ENCODE measurements at regions not wholly inside any gene's neighbourhood (a gene's known extent, or its start where the extent isn't known, plus 50 kb on each side); places are given as distances from the start of the nearest gene placed in this dataset.

- in situ Hi-C loops (cut with HindIII; ENCODE audit: low pct_unique_long_range_greater_than_20kb, low sequenced_read_pairs) (no loop called here), intact Hi-C loops (cut with micrococcal nuclease; ENCODE audit: unreplicated experiment) (no loop called here)
- Histone ChIP-seq H3K27me3 (ENCODE audit: control insufficient read depth, insufficient read depth, low read length) (no peaks in the 10 kb centered on the region), H3K4me3 (ENCODE audit: low read depth in 2 of 2, low read length in 2 of 2) (no peak overlapping the region), H3K4me1 (ENCODE audit: control insufficient read depth, insufficient read depth, low read length) (no peaks in the 10 kb centered on the region), H3K9me3 (ENCODE audit: control insufficient read depth, insufficient read depth, low read depth, low read length) (no peaks in the 10 kb centered on the region), H3K36me3 (ENCODE audit: control insufficient read depth, insufficient read depth, low read length) (no peaks in the 10 kb centered on the region), H3K27ac (ENCODE audit: low read length) (no peak overlapping the region)
- no TSS peak for BruUV-seq (replicated peaks)
- DNase-seq (ENCODE audit: low read depth, low spot score) = no peak
- no peak for ATAC-seq
- CTCF ChIA-PET = no interaction called here
- TF ChIP-seq POLR2AphosphoS5 (IDR thresholded peaks at IDR 0.05; ENCODE audit: low read depth, low read length) (no peak), CTCF (IDR thresholded peaks at IDR 0.05) (no peak), SIN3A (IDR thresholded peaks at IDR 0.05; ENCODE audit: borderline replicate concordance, insufficient read depth, low read depth, low read length) (no peak), TCF7L2 (IDR thresholded peaks at IDR 0.05; ENCODE audit: low read depth, low read length) (no peak)
- TF ChIP-seq, protein P1, sequence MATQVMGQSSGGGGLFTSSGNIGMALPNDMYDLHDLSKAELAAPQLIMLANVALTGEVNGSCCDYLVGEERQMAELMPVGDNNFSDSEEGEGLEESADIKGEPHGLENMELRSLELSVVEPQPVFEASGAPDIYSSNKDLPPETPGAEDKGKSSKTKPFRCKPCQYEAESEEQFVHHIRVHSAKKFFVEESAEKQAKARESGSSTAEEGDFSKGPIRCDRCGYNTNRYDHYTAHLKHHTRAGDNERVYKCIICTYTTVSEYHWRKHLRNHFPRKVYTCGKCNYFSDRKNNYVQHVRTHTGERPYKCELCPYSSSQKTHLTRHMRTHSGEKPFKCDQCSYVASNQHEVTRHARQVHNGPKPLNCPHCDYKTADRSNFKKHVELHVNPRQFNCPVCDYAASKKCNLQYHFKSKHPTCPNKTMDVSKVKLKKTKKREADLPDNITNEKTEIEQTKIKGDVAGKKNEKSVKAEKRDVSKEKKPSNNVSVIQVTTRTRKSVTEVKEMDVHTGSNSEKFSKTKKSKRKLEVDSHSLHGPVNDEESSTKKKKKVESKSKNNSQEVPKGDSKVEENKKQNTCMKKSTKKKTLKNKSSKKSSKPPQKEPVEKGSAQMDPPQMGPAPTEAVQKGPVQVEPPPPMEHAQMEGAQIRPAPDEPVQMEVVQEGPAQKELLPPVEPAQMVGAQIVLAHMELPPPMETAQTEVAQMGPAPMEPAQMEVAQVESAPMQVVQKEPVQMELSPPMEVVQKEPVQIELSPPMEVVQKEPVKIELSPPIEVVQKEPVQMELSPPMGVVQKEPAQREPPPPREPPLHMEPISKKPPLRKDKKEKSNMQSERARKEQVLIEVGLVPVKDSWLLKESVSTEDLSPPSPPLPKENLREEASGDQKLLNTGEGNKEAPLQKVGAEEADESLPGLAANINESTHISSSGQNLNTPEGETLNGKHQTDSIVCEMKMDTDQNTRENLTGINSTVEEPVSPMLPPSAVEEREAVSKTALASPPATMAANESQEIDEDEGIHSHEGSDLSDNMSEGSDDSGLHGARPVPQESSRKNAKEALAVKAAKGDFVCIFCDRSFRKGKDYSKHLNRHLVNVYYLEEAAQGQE (IDR thresholded peaks at IDR 0.05; ENCODE audit: insufficient read depth in 1 of 2, low read depth in 2 of 2, low read length in 1 of 2) = no peak
- POLR2A ChIA-PET = no interaction called here
Observed at GRCh38 chr5:145551714-145552113, 283.4 kb downstream of the PRELID2 start.

DNA sequence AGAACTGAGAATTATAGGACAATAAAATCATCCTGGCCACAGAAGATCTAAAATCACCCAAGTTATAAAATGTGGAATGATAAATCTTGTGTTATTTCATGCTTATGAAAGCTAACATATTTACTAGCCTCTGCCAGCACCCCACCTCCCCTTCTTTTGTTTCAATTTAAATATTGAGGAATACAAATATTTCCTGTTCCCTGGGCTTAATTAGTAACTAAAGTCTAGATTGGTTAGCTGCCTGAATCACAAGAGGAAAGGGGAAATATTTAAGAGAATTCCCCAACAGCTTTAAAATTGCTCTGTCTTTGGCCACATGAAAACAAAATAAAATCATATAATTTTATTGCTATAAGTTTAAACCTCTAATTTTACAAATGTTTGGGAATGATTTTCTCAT lies 287.0 kb downstream of the PRELID2 start:
- intact Hi-C loops (cut with micrococcal nuclease; ENCODE audit: unreplicated experiment) (no loop called here), in situ Hi-C loops (cut with HindIII; ENCODE audit: low pct_unique_long_range_greater_than_20kb, low sequenced_read_pairs) (no loop called here)
- H3K27me3 ChIP-seq (ENCODE audit: control insufficient read depth, insufficient read depth, low read length) = no peaks in the 10 kb centered on the region
- no peaks in the 10 kb centered on the region for H3K4me1 ChIP-seq (ENCODE audit: control insufficient read depth, insufficient read depth, low read length)
- DNase-seq (ENCODE audit: low read depth, low spot score) (no peak), ATAC-seq (no peak)
- BruUV-seq (replicated peaks) = no TSS peak
- POLR2A ChIA-PET = no interaction called here
- no peak overlapping the region for H3K4me3 ChIP-seq (ENCODE audit: low read depth in 2 of 2, low read length in 2 of 2)
- no peaks in the 10 kb centered on the region for H3K9me3 ChIP-seq (ENCODE audit: control insufficient read depth, insufficient read depth, low read depth, low read length)
- no peaks in the 10 kb centered on the region for H3K36me3 ChIP-seq (ENCODE audit: control insufficient read depth, insufficient read depth, low read length)
- TF ChIP-seq, protein P1 (IDR thresholded peaks at IDR 0.05; ENCODE audit: insufficient read depth in 1 of 2, low read depth in 2 of 2, low read length in 1 of 2) = no peak
- TF ChIP-seq POLR2AphosphoS5 (IDR thresholded peaks at IDR 0.05; ENCODE audit: low read depth, low read length) = no peak
- no peak for TF ChIP-seq CTCF (IDR thresholded peaks at IDR 0.05)
- no peak for TF ChIP-seq TCF7L2 (IDR thresholded peaks at IDR 0.05; ENCODE audit: low read depth, low read length)
- no peak for TF ChIP-seq SIN3A (IDR thresholded peaks at IDR 0.05; ENCODE audit: borderline replicate concordance, insufficient read depth, low read depth, low read length)
- CTCF ChIA-PET = no interaction called here
- no peak overlapping the region for H3K27ac ChIP-seq (ENCODE audit: low read length)
